ENCODE measurements at regions not wholly inside any gene's neighbourhood (a gene's known extent, or its start where the extent isn't known, plus 50 kb on each side); places are given as distances from the start of the nearest gene placed in this dataset.

DNA sequence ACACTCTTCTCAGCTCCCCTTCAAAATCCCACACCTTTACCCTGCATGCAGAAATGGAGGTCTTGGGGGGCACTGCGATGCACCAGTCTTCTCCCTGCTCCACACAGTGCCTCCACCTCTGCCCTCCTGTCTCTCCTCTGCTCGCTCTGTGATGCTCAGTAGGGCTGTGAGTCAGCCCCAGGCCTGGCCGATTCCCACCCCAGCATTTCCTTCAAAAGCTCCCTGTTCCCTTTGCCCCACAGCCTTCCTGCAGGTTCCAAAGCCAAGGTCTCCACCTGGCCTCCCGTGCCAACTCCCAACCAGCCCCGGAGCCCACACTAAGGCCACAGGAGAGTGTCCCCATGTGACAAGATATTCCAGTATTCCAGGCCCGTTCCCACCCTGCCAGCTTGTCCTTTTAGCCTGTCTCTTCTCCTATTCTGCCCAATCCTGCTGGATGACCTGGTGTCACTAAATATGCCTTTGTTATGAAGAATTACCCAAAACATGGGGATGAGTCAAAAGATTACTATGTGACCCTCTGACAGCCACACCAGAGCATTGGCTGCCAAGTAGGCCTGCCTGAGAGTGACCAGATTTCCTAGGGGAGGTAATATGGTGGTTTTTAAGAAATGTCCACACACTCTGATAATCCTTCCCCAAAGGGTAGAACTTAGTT is 118.9 kb upstream of the NXT1 start:
- 0 out of 2 replicates have a peak overlapping the region, but pooled peaks have one; percentile 24 for H2AK5ac ChIP-seq (ENCODE audit: low read depth, low read length)
- DNase-seq (peak; percentile 29), ATAC-seq (ENCODE audit: low read depth) (peak; percentile 16; the same call in 1 of the 2 replicates)
- POLR2A ChIA-PET (ENCODE audit: unreplicated experiment), result no interaction called here
- BruUV-seq (replicated peaks), result no TSS peak
- no peak overlapping the region for H3K27ac ChIP-seq (ENCODE audit: insufficient read depth, low read length)
- H3K4me1 ChIP-seq (ENCODE audit: control insufficient read depth, insufficient read depth, low read length), result peaks cover 15% of the 10 kb centered on the region
- 67% methylated on average over 4 of the region's 6 CpGs; no CpG with 5 or more reads in 1 of the 2 experiments for WGBS, 2 experiments (ENCODE audit: extremely low coverage in 2 of 2, insufficient read length in 1 of 2)
- peaks cover 3% of the 10 kb centered on the region for H3K27me3 ChIP-seq (ENCODE audit: control insufficient read depth, insufficient read depth, low read length)
- H4K8ac ChIP-seq (ENCODE audit: low read depth in 2 of 2, low read length in 2 of 2), result no peak overlapping the region; a peak in 1 of 4 replicates
- in situ Hi-C loops (cut with MboI; ENCODE audit: low sequenced_read_pairs) (loop anchor here (10.0 kb wide), 1 partner anchor 537 kb away; no protein-coding TSS in a partner anchor), dilution Hi-C loops (cut with HindIII; ENCODE audit: low sequenced_read_pairs, unreplicated experiment) (no loop called here), intact Hi-C loops (cut with micrococcal nuclease) (no loop called here)
- peak overlapping the region; percentile 51 for H2BK120ac ChIP-seq (ENCODE audit: low read depth, low read length)
- H2AK9ac ChIP-seq (replicated peaks; ENCODE audit: low read depth, low read length, poor library complexity), result peak overlapping the region; percentile 79
- H3K9ac ChIP-seq (ENCODE audit: low read depth, low read length), result no peak overlapping the region
- no peak overlapping the region; the same call in 2 of the 3 replicates for H2BK15ac ChIP-seq (ENCODE audit: low read depth, low read length)
- no peak overlapping the region for H2BK5ac ChIP-seq (ENCODE audit: low read depth, low read length, poor library complexity, severe bottlenecking)
- H3K18ac ChIP-seq (ENCODE audit: low read depth, low read length), result no peak overlapping the region
- CTCF ChIA-PET, result interaction anchor here (0.5 to 0.8 kb wide), 3 partner anchors 21 to 540 kb away, joined by 3 to 4 read pairs (median 3); no protein-coding TSS in a partner anchor
- no peak overlapping the region for H3K4me2 ChIP-seq (ENCODE audit: low read depth, low read length)
- H3K79me1 ChIP-seq (ENCODE audit: low read depth in 1 of 2, low read length in 2 of 2), result no peaks in the 10 kb centered on the region
- H3K9me3 ChIP-seq (ENCODE audit: control insufficient read depth, insufficient read depth, low read length), result 0 out of 2 replicates have a peak, but pooled peaks cover 4% of the 10 kb centered on the region
- H3K4ac ChIP-seq (ENCODE audit: low read depth, low read length), result peak overlapping the region; percentile 64
- no peaks in the 10 kb centered on the region for H4K20me1 ChIP-seq (ENCODE audit: insufficient read depth, low read length)
- H3K23ac ChIP-seq (ENCODE audit: low read depth, low read length), result no peak overlapping the region
- no peak overlapping the region for H4K91ac ChIP-seq (ENCODE audit: insufficient read depth, low read depth, low read length)
- TF ChIP-seq, protein P1, sequence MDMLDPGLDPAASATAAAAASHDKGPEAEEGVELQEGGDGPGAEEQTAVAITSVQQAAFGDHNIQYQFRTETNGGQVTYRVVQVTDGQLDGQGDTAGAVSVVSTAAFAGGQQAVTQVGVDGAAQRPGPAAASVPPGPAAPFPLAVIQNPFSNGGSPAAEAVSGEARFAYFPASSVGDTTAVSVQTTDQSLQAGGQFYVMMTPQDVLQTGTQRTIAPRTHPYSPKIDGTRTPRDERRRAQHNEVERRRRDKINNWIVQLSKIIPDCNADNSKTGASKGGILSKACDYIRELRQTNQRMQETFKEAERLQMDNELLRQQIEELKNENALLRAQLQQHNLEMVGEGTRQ (IDR thresholded peaks at IDR 0.05; ENCODE audit: low read depth, low read length), result no peak
- no peak for TF ChIP-seq MXI1 (IDR thresholded peaks at IDR 0.05; ENCODE audit: borderline replicate concordance, low read depth, low read length)
- no peak for TF ChIP-seq BHLHE40 (IDR thresholded peaks at IDR 0.05; ENCODE audit: low read depth, low read length)
- no peaks in the 10 kb centered on the region for H3K36me3 ChIP-seq (ENCODE audit: control insufficient read depth, insufficient read depth, low read length)
- H3K4me3 ChIP-seq (ENCODE audit: insufficient read depth, low read depth, low read length), result no peak overlapping the region
- H3K9me1 ChIP-seq (ENCODE audit: insufficient read depth, low read length), result peaks cover 7% of the 10 kb centered on the region
- no peak overlapping the region for H3K14ac ChIP-seq (replicated peaks; ENCODE audit: low read depth, low read length)
- H2AFZ ChIP-seq (replicated peaks; ENCODE audit: low read length, poor library complexity), result peak overlapping the region; percentile 58
- no peak overlapping the region for H4K5ac ChIP-seq (ENCODE audit: low read depth, low read length)
- H3K56ac ChIP-seq (ENCODE audit: extremely low read depth, insufficient read depth, low read length), result no peak overlapping the region
- peak overlapping the region; percentile 43 for H2BK20ac ChIP-seq (ENCODE audit: low read depth, low read length)
